Cerebellar nuclear complex (tissue), 1 donor: ENCODE measurements at regions not wholly inside any gene's neighbourhood (a gene's known extent, or its start where the extent isn't known, plus 50 kb on each side); places are given as distances from the start of the nearest gene placed in this dataset.

ENCODE experiments used
- DNase-seq, 2 experiments: peaks; one replicate each; lab custom pipeline; 2025; lab: John Stamatoyannopoulos, UW

DNA sequence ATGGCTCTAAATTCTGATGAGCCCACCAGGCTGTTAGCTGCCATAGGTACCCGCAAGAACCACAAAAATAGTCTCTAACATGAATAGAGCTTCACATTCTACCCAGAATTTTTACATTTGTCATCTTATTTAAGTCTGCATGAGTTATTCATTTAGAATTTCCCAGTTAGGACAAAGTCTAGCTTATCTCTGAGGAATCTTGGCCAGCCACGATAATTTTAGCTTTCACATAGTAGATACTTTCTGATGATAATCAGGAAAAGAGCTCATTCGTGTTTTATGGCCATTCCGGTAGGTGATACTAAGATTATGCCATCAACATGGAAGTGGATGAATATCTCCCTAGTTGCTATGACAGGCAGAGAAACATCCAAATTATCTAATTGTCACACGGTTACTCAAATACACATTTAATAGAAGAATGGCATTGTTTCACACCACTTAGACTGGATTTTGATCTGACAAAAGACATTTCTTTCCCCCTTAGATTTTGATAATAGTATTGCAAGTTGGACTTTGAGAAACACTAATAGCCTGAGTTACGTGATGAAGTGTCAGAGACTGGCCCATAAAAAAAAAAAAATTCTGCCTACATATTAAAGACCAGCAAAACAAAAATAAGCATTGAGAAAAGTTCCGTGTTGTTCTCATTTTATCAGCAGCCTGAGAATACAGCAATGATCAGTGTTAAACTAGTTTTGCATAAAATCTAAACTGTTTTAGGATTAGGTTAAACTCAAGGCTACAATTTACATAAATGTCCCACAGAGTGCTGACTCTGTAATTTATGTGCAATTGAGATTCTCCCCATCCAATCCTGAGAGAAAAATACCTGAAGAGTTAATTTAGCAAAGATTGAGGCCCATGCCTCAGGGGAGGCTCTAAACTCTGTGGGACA, 397.5 kb upstream of the ARID1B start:
- DNase-seq = no peak

DNA sequence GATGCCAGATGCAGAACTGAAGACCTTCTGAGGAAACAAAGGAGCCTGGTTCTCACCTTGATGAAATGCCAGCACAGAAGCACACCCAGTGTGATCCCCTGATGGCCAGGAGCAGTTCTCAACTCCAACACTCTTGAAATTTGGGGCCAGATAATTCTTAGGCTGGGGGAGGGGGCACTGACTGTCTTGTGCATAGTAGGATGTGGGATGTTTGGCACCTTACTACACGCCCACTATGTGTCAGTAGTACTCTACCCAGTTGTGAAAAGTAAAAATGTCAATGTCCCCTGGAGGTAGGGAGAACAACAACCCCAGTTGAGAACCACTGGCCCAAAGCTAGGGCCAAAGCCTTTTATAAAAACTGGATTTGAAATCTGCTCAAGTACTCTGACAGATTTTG, 398.3 kb upstream of the ARID1B start:
- no peak for DNase-seq

DNA sequence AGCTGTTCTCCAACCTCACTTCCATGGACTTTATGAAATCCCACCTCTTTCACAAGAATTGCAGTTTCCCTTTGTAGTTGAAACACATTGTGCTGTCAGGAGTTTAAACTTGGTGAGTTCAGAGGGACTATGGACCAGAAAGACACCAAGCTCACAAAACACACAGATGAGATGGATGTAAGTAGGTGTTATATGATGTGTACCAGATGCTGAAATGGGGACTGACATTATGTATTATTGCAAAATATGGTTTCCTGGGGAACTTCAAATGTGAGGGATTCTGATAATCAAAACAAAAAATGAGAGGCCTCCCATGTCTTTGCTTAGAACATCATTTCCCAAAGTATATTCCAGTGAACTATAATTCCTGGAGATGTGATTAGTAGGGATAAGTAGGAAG, 401.1 kb upstream of the ARID1B start:
- DNase-seq = no peak

DNA sequence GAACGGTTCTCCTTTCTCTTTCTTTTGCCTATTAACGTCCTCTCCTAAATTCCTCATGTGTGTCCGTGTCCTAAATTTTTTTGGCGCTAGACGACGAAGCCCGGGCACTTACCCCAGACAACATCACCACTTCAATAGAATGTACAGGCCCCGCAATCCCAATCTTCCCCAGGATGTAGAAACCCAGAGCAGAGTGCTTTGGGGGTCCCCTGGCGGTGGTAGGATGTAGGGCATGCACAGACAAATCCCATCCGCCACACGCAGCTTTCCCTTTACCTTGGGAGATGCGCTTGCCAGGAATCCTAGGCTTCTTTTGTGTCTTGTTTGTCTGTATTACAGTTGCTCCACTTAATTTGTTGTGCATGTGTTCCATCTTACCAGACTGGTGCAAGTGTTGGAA, 417.3 kb upstream of the ARID1B start:
- no peak for DNase-seq

DNA sequence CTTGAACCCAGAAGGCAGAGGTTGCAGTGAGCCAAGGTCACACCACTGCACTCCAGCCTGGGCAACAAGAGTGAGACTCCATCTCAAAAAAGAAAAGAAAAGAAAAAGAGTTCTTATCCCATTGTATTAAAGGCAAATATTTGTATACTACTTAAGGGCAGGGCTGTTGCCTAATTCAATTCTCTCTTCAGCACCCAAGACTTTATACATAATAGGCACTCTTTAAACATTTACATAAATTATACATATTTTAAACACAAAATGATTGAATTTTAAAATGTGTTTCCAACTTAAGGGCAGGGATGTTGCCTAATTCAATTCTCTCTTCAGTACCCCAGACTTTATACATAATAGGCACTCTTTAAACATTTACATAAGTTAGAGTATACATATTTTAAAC, 424.3 kb upstream of the ARID1B start:
- no peak for DNase-seq

DNA sequence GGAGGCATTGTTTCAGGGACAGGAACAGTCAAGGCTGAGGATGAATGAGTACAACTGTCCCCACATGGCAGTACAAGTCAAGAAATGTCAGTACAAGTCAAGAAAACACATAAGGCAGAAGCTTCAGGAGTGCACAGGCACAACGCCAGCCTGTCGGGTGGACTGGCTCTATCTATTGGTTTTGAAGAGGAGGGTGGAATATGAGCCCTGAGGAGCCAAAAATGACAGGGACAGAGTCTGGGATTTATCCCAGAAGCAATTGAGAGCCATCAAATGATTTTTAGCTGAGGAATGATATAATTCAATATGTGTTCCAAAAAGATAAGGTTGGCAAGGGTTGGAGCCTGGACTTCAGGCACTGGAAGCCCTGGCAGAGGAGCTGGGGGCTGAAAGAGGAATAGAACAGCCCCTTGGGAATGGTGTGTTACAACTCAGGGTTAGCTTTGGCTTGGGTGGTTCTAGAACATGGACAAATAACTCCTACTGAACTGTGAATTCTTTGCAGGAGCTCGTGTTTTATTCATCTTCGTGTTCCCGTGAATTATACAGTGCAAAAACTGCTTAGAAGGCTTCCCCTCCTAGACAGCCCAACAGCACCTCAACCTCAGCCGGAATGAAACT, 425.7 kb upstream of the ARID1B start:
- DNase-seq = no peak

DNA sequence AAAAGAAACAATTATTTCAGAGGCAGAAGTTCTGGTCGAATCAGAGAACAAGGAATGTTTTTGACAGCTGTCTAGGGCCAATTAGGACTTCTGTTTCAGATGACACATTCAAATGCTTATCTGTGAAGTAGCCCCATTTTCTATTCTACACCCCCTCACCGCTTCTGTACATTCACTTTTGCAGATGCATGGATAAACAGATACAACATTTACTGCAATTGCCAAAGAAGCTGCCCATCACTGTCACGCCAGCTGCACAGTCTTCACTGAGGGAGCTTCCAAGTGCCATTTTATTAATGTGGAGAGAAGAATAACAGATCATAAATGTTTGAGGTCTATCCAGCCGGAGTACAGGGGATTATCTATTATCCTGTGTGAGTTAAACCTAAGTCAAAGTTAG, 426.8 kb upstream of the ARID1B start:
- no peak for DNase-seq

DNA sequence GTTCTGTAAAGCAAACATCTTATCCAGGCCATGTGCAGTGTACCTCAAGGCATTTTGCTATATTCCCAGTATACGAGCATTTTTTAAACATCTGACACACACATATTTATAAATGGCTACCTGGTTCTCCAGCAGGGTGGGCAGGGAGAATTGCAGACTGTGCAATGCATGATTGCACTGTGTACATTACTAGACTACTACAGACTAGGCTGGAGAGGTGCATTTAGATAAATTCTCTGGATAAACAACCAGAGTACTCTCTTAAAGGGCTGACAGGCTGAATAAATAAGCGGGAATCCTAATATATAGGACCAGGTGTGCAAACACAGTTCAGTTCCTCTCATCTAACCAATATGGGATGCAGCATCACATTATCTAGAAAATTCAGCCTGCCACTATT, 428.3 kb upstream of the ARID1B start:
- no peak for DNase-seq

DNA sequence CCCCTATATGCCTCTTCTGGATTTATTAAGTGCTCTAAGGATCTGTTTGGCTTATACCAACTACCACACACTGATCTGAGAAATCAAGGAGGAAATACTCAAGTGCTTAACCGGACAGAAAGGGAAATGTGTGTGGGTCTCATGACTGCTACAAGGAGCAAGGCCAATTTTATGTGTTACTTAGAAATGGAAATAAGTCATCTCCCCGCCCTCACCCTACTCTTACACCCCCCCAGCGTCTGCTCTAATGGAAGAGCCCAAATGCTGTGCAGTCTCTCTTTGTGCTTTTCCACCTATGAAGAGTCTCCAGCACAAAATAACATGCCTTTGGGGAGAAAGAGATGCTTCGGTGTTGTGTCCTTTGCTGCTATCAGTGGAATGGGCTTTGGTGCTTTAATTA, 428.8 kb upstream of the ARID1B start:
- DNase-seq = no peak

DNA sequence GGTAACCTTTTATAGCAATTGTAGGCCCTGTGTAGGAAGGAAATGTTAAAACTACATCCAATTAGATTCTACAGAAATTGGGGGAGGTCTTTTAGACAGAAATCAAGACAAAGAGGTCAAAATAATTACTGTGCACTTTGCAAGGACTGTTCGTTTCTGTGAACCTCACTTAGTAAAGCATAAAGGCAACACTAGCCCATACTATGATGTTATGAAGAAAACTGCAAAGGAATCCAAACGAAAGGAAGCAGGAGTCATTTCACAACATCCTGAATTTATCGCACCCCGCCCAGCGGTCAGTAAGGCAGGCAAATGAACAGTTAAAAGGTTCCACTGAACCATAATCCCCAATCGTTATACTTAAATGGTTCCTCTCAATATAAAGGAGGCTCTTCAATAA, 429.5 kb upstream of the ARID1B start:
- DNase-seq = no peak

DNA sequence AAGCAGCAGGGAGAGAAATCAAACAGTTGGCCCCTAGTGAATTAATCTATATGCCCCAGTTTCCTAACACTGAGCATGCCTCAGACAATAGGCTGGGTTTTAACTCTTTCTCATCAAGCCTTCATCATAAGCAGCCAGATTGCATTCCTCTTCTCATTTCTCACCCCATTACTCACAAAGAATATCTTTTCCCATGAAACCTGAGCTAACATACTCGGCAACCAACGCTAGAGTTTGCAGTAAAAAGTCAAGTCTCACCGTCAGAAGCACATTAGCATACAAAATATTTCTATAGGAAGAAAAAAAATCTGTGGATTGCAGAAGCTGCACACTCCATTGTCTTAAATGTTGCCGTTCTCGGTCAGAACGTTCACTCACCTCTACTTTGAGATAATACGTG, 429.9 kb upstream of the ARID1B start:
- no peak for DNase-seq

DNA sequence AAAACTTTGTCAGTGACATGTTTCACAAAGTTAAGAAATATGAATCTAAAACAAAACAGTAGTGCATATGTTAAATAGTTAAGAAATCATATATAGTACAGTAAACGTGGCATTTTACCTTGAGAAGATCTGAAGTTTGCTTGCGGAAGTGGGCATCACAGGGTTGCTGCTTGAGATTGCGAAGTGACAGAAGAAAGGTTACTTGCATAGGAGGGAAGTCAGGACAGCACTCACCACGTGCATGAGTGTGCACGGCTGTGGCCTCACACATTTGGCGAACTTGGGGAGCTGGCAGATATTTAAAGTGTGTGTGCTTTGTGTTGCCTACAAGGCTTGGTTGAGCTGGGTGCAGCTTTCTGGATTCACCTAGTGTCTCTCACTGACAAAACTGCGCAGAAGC, 431.5 kb upstream of the ARID1B start:
- DNase-seq = no peak

DNA sequence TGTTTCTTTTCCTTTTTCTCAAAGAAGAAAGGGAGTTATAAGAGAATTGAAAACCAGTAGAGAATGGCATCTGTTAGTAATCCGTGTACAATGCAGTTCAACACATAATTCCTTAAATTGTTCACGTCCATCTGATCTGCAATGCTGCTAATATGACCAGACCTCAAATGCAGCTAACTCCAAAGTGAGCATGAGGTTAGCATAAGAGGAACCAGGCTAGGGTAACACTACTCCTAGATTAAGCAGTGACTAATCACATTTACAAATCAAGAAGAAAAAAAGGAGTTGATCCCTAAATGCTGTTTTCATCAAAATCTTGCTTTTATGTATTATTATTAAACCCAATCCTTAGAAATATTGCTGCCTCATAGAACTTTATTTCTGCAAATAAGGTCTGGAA, 432.7 kb upstream of the ARID1B start:
- DNase-seq = no peak

DNA sequence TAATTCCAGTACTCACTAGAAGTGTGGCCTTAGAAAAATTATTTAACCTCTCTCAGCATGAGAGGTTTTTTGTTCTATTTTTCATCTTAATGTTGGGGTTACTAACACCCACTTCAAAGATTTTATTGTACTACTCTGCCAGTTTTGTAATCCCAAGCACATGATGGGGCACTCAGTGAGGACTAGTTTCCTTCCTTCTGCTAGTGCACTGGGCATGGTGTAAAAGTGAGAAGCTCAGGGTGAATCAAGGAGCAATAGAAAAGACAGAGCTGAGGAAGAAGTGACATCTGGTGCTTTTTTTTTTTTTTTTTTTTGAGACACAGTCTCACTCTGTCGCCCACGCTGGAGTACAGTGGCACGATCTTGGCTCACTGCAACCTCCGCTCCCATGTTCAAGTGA, 439.4 kb upstream of the ARID1B start:
- no peak for DNase-seq

DNA sequence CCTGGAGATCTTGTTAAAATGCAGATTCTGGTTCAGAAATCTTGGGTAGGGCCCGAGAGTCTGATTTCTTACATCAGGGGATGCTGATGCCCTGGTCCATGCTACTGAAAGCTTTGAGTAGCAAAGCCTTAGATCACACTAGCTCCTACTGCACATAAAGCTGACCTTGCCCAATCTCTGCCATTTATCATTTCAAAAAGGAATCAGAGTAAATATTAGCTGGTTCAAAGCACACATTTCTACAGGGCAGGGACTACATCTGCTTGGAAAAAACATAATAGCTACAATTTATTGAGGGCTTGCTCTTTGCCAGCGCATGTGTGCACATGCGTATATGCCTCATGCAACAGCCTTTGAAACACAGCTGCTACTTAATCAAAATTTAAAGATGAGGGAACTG, 440.4 kb upstream of the ARID1B start:
- DNase-seq = no peak

DNA sequence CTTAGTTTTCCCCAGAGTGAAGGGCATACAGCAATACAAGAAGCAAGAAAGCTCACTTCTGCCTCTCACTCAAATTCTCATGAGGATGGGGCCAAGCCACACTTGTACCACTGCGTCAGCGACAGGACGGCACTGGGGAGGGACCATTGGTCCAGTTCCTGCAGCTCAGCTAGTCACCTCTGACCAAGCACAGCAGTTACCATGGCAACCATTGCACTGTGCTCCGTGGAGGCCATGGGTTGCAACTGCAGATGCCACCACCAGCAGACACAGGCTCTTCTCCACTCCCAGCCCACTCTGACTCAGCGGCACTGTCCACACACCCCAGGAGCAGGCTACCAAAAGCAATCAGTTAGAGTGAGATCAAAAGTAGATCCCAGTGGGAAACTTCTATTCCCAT, 441.1 kb upstream of the ARID1B start:
- DNase-seq = no peak

DNA sequence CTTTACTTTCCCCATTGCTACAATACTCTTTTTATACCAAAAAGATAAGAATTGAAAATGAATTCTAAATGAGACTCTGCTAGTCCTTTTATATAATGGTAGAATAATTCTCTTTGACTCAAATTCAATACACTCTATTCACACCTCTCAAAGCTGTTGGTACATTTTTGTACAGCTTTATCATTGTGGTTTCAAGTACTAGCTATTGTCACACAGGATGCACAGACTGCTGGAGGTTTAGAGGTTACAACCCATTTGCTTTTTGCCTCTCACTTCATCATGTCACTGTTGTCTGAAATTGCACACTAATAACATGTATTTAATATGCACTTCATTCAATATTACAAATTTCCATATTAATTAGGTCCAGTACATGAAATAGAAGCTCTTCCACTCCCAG, 442.2 kb upstream of the ARID1B start:
- no peak for DNase-seq

DNA sequence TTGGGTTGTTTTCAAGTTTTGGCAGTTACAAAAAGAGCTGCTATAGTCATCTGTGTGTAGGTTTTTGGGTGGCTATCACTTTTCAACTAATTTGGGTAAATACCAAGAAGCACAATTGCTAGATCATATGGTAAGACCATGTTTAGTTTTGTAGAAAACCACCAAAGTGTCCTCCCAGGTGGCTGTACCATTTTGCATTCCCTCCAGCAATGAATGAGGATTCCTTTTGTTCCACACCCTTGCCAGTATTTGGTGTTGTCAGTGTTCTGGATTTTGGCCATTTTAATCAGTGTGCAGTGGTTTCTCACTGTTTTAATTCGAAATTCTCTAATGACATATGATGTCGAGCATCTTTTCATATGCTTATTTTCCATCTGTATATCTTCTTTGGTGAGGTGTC, 457.5 kb upstream of the ARID1B start:
- no peak for DNase-seq

DNA sequence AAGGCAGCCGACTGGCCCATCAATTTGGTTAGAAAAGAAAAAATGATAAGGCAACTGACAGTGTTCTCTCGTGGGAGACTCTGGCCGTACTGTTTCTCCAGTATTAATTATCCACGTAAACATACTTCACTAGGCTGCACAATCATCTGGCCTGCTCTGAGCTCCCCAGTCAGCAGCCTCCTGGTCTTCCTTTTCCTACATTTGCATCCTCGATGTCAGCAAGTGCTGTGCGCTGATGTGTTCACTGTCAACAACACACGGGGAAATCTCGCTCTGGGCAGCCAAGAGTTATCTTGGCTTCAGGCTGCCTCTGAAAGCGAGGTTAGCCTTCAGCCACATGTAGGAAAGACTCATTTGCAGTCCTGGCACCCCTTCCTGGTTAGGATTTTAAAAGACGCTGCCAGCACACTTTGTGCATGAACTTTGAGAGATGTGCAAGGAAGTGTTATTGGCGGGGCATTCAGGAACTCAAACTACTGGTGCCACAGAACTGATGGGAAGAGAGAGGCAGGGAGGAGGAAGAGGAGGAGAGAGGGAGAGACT, 460.5 kb upstream of the ARID1B start:
- no peak for DNase-seq

DNA sequence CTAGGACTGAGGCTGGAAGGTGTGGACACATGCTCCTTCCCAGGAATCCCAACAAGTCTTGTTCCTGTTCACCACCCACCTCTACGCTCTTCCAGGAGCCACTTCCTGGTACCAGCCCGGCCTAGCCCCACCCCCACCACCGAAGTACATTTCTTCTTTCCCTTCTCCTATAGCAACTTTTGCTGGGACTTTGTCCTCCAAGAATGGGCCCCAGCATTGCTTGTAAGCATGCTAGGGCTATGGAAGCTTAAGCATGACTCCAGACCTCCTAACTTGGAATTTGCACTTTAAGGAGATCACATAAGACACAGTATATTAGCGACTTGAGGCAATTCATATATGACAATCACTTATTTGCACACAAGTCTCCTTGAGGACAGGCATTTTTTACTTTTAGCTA, 462.0 kb upstream of the ARID1B start:
- no peak for DNase-seq

DNA sequence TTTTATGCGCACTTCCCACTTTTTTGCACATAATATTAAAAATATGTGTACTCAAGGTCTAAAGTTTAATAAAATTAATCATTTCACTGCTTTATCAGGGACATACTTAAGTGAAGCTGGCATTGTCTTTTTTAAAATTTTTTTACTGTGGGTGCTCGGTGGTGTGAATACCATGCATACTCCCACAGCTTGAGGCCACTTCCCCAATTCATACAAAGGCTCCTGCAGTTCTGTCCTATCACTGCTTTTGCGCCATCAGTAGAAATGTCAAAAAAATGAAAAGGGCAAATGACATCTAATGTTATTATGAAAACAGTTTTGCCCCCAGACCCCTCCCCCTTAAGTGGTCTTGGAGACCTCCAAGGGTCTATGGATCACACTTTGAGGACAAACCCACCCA, 464.1 kb upstream of the ARID1B start:
- no peak for DNase-seq

DNA sequence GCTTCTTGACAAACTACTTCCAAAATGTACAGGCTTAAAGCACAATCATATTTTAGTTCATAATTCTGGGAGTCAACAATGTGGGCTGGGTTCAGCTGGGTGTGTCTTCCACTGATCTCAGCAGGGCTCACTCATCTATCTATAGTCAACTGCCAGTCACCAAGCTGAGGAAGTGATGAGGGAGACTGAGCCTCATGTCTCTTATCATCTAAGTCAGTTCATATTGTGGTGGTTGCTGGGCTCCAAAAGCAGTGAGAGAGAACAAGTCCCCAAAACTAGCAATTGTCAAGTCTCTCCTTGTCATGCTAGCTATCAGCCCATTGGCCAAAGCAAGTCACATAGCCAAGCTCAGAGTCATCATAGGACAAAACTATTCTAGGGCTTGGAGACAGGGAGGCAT, 465.9 kb upstream of the ARID1B start:
- no peak for DNase-seq

DNA sequence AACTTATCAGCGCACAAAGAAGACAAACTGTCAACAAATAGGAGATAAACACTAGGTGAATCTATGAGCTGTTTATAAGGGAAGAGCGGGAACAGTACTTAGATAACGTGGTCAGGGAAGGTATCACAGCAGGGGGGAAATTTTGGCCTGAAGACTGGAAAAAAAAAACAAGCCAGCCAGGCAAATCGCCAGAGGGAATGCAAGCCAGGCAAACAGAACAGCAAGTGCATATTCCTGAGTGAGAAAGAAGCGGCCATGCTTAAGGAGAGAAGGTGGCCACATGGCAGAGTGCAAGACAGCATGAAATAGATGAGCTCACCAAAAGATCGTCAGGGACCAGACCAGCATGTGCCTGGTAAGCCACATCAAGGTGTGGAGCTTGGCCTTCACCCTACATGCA, 466.5 kb upstream of the ARID1B start:
- no peak for DNase-seq

DNA sequence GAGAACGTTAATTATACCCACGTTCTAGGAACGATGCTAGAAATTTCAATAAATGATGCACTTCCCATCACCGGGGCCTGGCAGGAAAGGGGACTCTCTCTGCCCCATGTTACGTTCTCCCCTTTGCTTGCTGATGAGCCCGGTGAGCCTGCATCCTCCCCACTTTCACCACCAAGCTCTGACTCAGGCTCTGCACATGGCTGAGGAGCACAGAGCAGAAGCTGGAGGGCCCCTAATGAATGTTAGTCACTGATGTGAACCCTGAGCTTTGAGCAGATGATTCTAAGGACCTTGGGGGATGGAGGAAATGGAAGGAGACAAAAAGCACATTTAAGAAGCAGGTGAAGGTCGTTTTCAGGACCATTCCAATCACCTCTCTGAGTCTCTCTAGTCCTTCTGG, 468.2 kb upstream of the ARID1B start:
- no peak for DNase-seq
